GM12872 (cell line): ENCODE measurements at regions not wholly inside any gene's neighbourhood (a gene's known extent, or its start where the extent isn't known, plus 50 kb on each side); places are given as distances from the start of the nearest gene placed in this dataset.

Experiments
- TF ChIP-seq, protein P1 (sequence below): IDR thresholded peaks from 3 replicates; pipeline ENCODE4 v1.5.1; 2011; ENCODE audit warnings: low read depth, mild to moderate bottlenecking, low read length, moderate library complexity; ENCODE audit not compliant: insufficient read depth

DNA sequence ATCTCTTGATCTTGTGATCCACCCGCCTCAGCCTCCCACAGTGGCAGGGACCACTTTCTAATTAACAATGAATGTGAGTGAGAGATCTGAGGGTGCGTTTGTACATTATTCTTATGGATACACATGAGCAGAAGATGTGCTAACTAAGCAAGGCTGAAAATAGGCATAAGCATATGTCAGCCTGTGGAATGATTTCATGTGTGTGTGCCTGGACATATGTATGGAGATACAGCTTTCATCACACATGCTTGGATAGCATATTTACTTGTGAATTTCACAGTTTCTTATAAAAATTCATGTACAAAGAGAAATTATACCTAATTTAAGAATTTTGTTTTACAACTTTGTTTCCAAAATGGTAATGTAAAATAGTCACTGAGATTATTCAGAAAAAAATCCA lies 565.6 kb downstream of the MTRR start:
- TF ChIP-seq, protein P1, sequence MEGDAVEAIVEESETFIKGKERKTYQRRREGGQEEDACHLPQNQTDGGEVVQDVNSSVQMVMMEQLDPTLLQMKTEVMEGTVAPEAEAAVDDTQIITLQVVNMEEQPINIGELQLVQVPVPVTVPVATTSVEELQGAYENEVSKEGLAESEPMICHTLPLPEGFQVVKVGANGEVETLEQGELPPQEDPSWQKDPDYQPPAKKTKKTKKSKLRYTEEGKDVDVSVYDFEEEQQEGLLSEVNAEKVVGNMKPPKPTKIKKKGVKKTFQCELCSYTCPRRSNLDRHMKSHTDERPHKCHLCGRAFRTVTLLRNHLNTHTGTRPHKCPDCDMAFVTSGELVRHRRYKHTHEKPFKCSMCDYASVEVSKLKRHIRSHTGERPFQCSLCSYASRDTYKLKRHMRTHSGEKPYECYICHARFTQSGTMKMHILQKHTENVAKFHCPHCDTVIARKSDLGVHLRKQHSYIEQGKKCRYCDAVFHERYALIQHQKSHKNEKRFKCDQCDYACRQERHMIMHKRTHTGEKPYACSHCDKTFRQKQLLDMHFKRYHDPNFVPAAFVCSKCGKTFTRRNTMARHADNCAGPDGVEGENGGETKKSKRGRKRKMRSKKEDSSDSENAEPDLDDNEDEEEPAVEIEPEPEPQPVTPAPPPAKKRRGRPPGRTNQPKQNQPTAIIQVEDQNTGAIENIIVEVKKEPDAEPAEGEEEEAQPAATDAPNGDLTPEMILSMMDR, result no peak

GRCh38 chr5:8436924-8437323 lies 568.0 kb downstream of the MTRR start:
- TF ChIP-seq, protein P1, result no peak

- TF ChIP-seq, protein P1, result no peak
These were observed 576.2 kb downstream of the MTRR start for GRCh38 chr5:8445139-8445538.

DNA sequence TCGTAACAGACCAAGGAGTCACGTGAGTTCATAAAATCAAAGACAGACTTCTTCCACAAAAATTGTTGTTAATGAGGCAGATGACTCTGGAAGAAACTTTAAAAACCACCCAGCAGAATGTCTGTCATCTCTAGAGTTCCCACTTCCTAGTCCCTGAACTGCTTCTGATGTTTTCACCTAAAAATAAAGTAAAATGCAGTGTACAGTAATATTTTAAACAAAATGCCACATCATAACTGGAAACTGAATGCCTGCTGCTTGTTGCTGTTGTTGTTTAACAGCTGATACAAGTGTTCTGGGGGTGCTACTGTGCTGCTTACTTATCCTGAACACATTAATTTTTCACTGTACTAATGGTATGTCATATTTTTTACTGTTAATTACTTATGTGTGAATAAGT lies 577.2 kb downstream of the MTRR start:
- TF ChIP-seq, protein P1, result no peak

- TF ChIP-seq, protein P1, result no peak
These were observed 587.9 kb downstream of the MTRR start for GRCh38 chr5:8456846-8457186.

GRCh38 chr5:8457187-8458037 lies 588.5 kb downstream of the MTRR start:
- TF ChIP-seq, protein P1, result no peak

- TF ChIP-seq, protein P1, result no peak
These were observed 589.1 kb downstream of the MTRR start for GRCh38 chr5:8458038-8458383.
